ENCODE measurements at regions not wholly inside any gene's neighbourhood (a gene's known extent, or its start where the extent isn't known, plus 50 kb on each side); places are given as distances from the start of the nearest gene placed in this dataset.

DNA sequence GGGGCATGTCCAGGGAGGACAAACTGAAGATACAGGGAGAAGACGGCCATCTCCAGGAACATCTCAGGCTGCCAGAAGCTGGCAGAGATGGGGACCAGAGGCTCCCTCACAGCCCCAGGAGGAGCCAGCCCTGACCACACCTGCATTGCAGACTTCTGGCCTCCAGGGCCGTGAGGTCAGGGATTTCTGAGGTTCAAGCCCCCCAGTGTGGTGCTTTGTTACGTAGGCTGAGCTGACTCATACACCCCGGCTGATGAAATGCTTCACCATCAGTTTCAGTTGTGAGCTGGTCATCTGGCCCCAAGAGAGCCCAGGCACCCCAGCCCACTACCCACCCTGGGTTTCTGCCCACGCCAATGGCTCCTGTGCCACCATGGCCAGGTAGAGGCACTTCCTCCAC lies 106.4 kb downstream of the SIK1 start:
- no peak for TF ChIP-seq POLR2A (IDR thresholded peaks at IDR 0.05; ENCODE audit: low read depth, low read length)
- TF ChIP-seq POLR2AphosphoS5 (IDR thresholded peaks at IDR 0.05; ENCODE audit: low read depth, low read length), result no peak

Data from GM12892 (cell line).